IMR-90 (cell line): ENCODE measurements at regions not wholly inside any gene's neighbourhood (a gene's known extent, or its start where the extent isn't known, plus 50 kb on each side); places are given as distances from the start of the nearest gene placed in this dataset.

Experiments used
- ATAC-seq: fragments of 200-7000 bp; cut with Tn5 transposase; 2 replicates; pipeline ENCODE4 v1.9.1; 2020; ENCODE audit warnings: low read depth, mild to moderate bottlenecking, moderate library complexity
- BruUV-seq: library from RNA; stranded (reverse); fragments of 400-500 nt; replicated peaks from 2 replicates; lab custom pipeline; 2021; lab: Mats Ljungman, UMichigan
- CTCF ChIA-PET: fragments of 300-600 bp; formaldehyde crosslinking; extraction: SDS; loops from one replicate; lab custom pipeline; 2021; ENCODE audit warnings: antibody characterized with exemption; lab: Yijun Ruan, JAX
- POLR2A ChIA-PET: fragments of 300-600 bp; sonication (Branson Sonifier 250); formaldehyde crosslinking; loops from one replicate; lab custom pipeline; 2022; ENCODE audit warnings: antibody characterized with exemption; ENCODE audit not compliant: unreplicated experiment; lab: Charles Lee
- DNase-seq: peaks from one replicate; pipeline ENCODE4 v3.0.0; 2013
- H2AFZ ChIP-seq: replicated peaks from 2 replicates; pipeline ENCODE3; 2013; ENCODE audit warnings: low read length, mild to moderate bottlenecking; ENCODE audit not compliant: poor library complexity
- H2AK5ac ChIP-seq: 2 replicates; pipeline ENCODE4 v1.6.1; 2013; ENCODE audit warnings: low read depth, low read length, inconsistent platforms
- H2AK9ac ChIP-seq: replicated peaks from 2 replicates; pipeline ENCODE3; 2013; ENCODE audit warnings: mild to moderate bottlenecking, low read depth, low read length, moderate library complexity; ENCODE audit not compliant: poor library complexity
- H2BK120ac ChIP-seq: 2 replicates; pipeline ENCODE4 v1.6.1; 2013; ENCODE audit warnings: low read depth, low read length, inconsistent platforms
- H2BK15ac ChIP-seq: 3 replicates; pipeline ENCODE4 v1.6.1; 2013; ENCODE audit warnings: low read depth, low read length, inconsistent platforms
- H2BK20ac ChIP-seq: 2 replicates; pipeline ENCODE4 v1.6.1; 2013; ENCODE audit warnings: low read depth, mild to moderate bottlenecking, inconsistent platforms, low read length, moderate library complexity
- H2BK5ac ChIP-seq: 2 replicates; pipeline ENCODE4 v1.6.1; 2013; ENCODE audit warnings: mild to moderate bottlenecking, low read depth, low read length, inconsistent platforms; ENCODE audit not compliant: poor library complexity, severe bottlenecking
- H3K14ac ChIP-seq: replicated peaks from 2 replicates; pipeline ENCODE4 v1.6.1; 2013; ENCODE audit warnings: low read depth, low read length, inconsistent platforms
- H3K18ac ChIP-seq: 2 replicates; pipeline ENCODE4 v1.6.1; 2013; ENCODE audit warnings: low read depth, low read length, control low read depth
- H3K23ac ChIP-seq: 2 replicates; pipeline ENCODE4 v1.6.1; 2013; ENCODE audit warnings: low read depth, low read length, inconsistent platforms
- H3K27ac ChIP-seq: 2 replicates; pipeline ENCODE4 v1.5.1; 2013; ENCODE audit warnings: mild to moderate bottlenecking, control low read depth, low read length; ENCODE audit not compliant: insufficient read depth
- H3K27me3 ChIP-seq: 2 replicates; pipeline ENCODE4 v1.6.1; 2013; ENCODE audit warnings: low read length; ENCODE audit not compliant: control insufficient read depth, insufficient read depth
- H3K36me3 ChIP-seq: 2 replicates; pipeline ENCODE4 v1.6.1; 2013; ENCODE audit warnings: low read length, mixed read lengths; ENCODE audit not compliant: control insufficient read depth, insufficient read depth
- H3K4ac ChIP-seq: 2 replicates; pipeline ENCODE4 v1.6.1; 2013; ENCODE audit warnings: low read depth, low read length, inconsistent platforms
- H3K4me1 ChIP-seq: 2 replicates; pipeline ENCODE4 v1.6.1; 2013; ENCODE audit warnings: low read length, mixed read lengths; ENCODE audit not compliant: control insufficient read depth, insufficient read depth
- H3K4me2 ChIP-seq: 2 replicates; pipeline ENCODE4 v1.6.1; 2013; ENCODE audit warnings: low read depth, mild to moderate bottlenecking, control low read depth, low read length, moderate library complexity
- H3K4me3 ChIP-seq: 2 replicates; pipeline ENCODE4 v1.5.1; 2013; ENCODE audit warnings: low read depth, mild to moderate bottlenecking, control low read depth, low read length, moderate library complexity; ENCODE audit not compliant: insufficient read depth
- H3K56ac ChIP-seq: 2 replicates; pipeline ENCODE4 v1.6.1; 2013; ENCODE audit warnings: low read length, inconsistent platforms; ENCODE audit not compliant: insufficient read depth; ENCODE audit errors: extremely low read depth
- H3K79me1 ChIP-seq, 2 experiments: 2 replicates each; pipeline ENCODE4 v1.6.1; 2013; ENCODE audit warnings: low read length in 2 of 2, inconsistent platforms in 1 of 2, low read depth in 1 of 2
- H3K9ac ChIP-seq: 2 replicates; pipeline ENCODE4 v1.6.1; 2013; ENCODE audit warnings: low read depth, low read length, control low read depth
- H3K9me1 ChIP-seq: 2 replicates; pipeline ENCODE4 v1.6.1; 2013; ENCODE audit warnings: low read length, inconsistent platforms; ENCODE audit not compliant: insufficient read depth
- H3K9me3 ChIP-seq: 2 replicates; pipeline ENCODE4 v1.6.1; 2013; ENCODE audit warnings: low read length; ENCODE audit not compliant: control insufficient read depth, insufficient read depth
- H4K20me1 ChIP-seq: 2 replicates; pipeline ENCODE4 v1.6.1; 2013; ENCODE audit warnings: low read length, inconsistent platforms; ENCODE audit not compliant: insufficient read depth
- H4K5ac ChIP-seq: 2 replicates; pipeline ENCODE4 v1.6.1; 2013; ENCODE audit warnings: mild to moderate bottlenecking, low read depth, low read length, control low read depth
- H4K8ac ChIP-seq, 2 experiments: 2 replicates each; pipeline ENCODE4 v1.6.1; 2013; ENCODE audit warnings: low read depth in 2 of 2, low read length in 2 of 2, control low read depth in 1 of 2, inconsistent platforms in 1 of 2
- H4K91ac ChIP-seq: 2 replicates; pipeline ENCODE4 v1.6.1; 2013; ENCODE audit warnings: low read depth, low read length, inconsistent platforms; ENCODE audit not compliant: insufficient read depth
- MXI1 ChIP-seq: IDR thresholded peaks from 2 replicates; pipeline ENCODE4 v1.6.1; 2012; ENCODE audit warnings: low read depth, mild to moderate bottlenecking, low read length, moderate library complexity, borderline replicate concordance
- RFX5 ChIP-seq: IDR thresholded peaks from 2 replicates; pipeline ENCODE4 v1.8.0; 2012; ENCODE audit warnings: low read depth, mild to moderate bottlenecking, low read length, moderate library complexity
- WGBS, 2 experiments: methylation state at CpG; one replicate each; pipeline versions ENCODE4 v1.1.5 to v1.1.7; 2013; ENCODE audit warnings: missing lambda C conversion rate in 2 of 2; ENCODE audit not compliant: insufficient read length in 1 of 2; ENCODE audit errors: extremely low coverage in 2 of 2; 5-methylcytosine and 5-hydroxymethylcytosine counted together
- dilution Hi-C: fragments of 300-500 bp; cut with HindIII; formaldehyde crosslinking; loops from one replicate; pipeline ENCODE4 v1.14.3; 2018; ENCODE audit warnings: low sequenced_read_pairs; ENCODE audit not compliant: unreplicated experiment
- in situ Hi-C: fragments of 300-500 bp; cut with MboI; formaldehyde crosslinking; loops from 3 replicates; pipeline ENCODE4 v1.14.3; 2019; ENCODE audit warnings: low sequenced_read_pairs, inconsistent platforms, mixed read lengths
- intact Hi-C: fragments of 100-400 bp; cut with micrococcal nuclease; formaldehyde crosslinking; loops from 2 replicates; pipeline ENCODE4 v1.10.0; 2022

DNA sequence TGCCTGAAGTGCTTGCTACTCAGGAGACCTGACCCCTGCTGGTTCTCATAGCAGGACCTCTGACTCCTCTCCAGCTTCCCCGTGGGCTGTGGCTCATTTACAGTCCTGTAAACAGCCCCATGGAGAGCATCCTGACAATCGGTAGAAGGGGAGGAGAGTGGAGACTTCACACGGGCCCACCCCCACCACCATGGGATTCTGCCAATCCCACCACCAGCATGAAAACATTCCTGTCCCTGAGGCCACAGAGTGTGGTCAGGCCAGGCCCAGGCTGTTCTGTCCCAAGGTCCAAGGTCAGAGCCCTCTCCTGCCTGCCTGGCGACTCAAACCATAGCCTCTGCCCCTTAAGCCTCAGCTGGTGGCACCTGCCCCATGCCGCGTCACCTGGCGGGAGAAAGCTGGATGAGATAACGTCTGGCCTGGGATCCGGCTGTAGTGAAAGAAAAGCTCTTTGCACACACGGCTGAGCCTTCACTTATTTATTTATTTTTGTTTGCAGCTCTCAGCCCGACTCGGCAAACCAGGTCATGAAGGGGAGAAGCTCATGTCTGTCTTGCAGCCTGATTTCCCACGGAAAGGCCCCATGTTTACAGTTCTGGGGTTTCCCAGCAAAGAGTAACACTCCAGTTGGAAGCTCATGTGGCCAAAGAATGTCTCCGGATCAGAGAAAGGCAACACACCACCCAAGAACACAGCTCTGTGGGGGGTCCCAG lies 293.6 kb upstream of the ZMIZ1 start (continued):
- TF ChIP-seq RFX5: no peak

GRCh38 chr10:78775891-78776290 lies 292.9 kb upstream of the ZMIZ1 start:
- Histone ChIP-seq H3K4me3 (no peak overlapping the region), H3K27me3 (no peaks in the 10 kb centered on the region), H3K27ac (no peak overlapping the region), H3K56ac (no peak overlapping the region), H3K9ac (no peak overlapping the region), H3K9me3 (no peaks in the 10 kb centered on the region), H2AFZ (no peak overlapping the region), H4K20me1 (no peaks in the 10 kb centered on the region), H3K4me2 (no peak overlapping the region), H2BK120ac (no peak overlapping the region), H2BK15ac (no peak overlapping the region), H3K4ac (no peak overlapping the region), H3K79me1 (no peaks in the 10 kb centered on the region), H2BK20ac (no peak overlapping the region), H2BK5ac (no peak overlapping the region), H3K4me1 (peaks cover 11% of the 10 kb centered on the region), H3K23ac (no peak overlapping the region), H2AK9ac (no peak overlapping the region), H3K18ac (no peak overlapping the region), H2AK5ac (no peak overlapping the region), H4K8ac (no peak overlapping the region), H4K91ac (no peak overlapping the region), H3K14ac (no peak overlapping the region), H3K9me1 (peaks cover 3% of the 10 kb centered on the region; the same call in 1 of the 2 replicates), H3K36me3 (no peaks in the 10 kb centered on the region), H4K5ac (no peak overlapping the region)
- ATAC-seq (no peak), DNase-seq (no peak)
- in situ Hi-C loops: no loop called here
- intact Hi-C loops: no loop called here
- no CpG with 5 or more reads among the region's 1 CpG for WGBS, 2 experiments
- no TSS peak for BruUV-seq
- TF ChIP-seq MXI1: no peak
- CTCF ChIA-PET: no interaction called here
- POLR2A ChIA-PET: no interaction called here
- dilution Hi-C loops: no loop called here
